Epithelial cell of proximal tubule (primary cell): ENCODE measurements at regions not wholly inside any gene's neighbourhood (a gene's known extent, or its start where the extent isn't known, plus 50 kb on each side); places are given as distances from the start of the nearest gene placed in this dataset.

Source experiments
- DNase-seq: peaks from one replicate; pipeline ENCODE4 v3.0.0-alpha.2; 2011; ENCODE audit warnings: low read depth
- H3K4me3 ChIP-seq: 2 replicates; pipeline ENCODE4 v1.5.1; 2011; ENCODE audit warnings: low read depth, mild to moderate bottlenecking, low read length
- CTCF ChIP-seq: conservative IDR thresholded peaks from 2 replicates; pipeline ENCODE4 v1.5.1; 2012; ENCODE audit warnings: low read depth, mild to moderate bottlenecking, low read length

GRCh38 chr5:82861701-82862100 is 215.5 kb downstream of the TMEM167A start:
- DNase-seq = no peak
- no peak overlapping the region for H3K4me3 ChIP-seq
- no peak for TF ChIP-seq CTCF

- no peak for TF ChIP-seq CTCF
- DNase-seq = no peak
- H3K4me3 ChIP-seq = no peak overlapping the region
Observed at GRCh38 chr5:82859451-82860140, 217.6 kb downstream of the TMEM167A start.

GRCh38 chr5:82858151-82859025 is 218.8 kb downstream of the TMEM167A start:
- no peak for DNase-seq
- TF ChIP-seq CTCF = no peak
- no peak overlapping the region for H3K4me3 ChIP-seq

- DNase-seq = no peak
- no peak for TF ChIP-seq CTCF
- H3K4me3 ChIP-seq = no peak overlapping the region
Observed at GRCh38 chr5:82855893-82856550, 221.2 kb downstream of the TMEM167A start.

GRCh38 chr5:82854956-82855355 is 222.2 kb downstream of the TMEM167A start:
- no peak for DNase-seq
- no peak for TF ChIP-seq CTCF
- no peak overlapping the region for H3K4me3 ChIP-seq

GRCh38 chr5:82851471-82851870 is 225.7 kb downstream of the TMEM167A start:
- no peak for DNase-seq
- no peak overlapping the region for H3K4me3 ChIP-seq
- no peak for TF ChIP-seq CTCF
